Heart left ventricle (tissue), 16 donors: ENCODE measurements at regions not wholly inside any gene's neighbourhood (a gene's known extent, or its start where the extent isn't known, plus 50 kb on each side); places are given as distances from the start of the nearest gene placed in this dataset.

Experiments
- ATAC-seq, 4 donors: fragments of 200-7000 bp; cut with Tn5 transposase; one replicate each; pipeline ENCODE4 v1.9.1; 2020 to 2022; ENCODE audit warnings: moderate library complexity in 4 of 4, mild to moderate bottlenecking in 3 of 4, moderate number of reproducible peaks in 1 of 4
- DNase-seq, 5 donors: peaks; one replicate each; pipeline ENCODE4 v3.0.0-alpha.2; 2020
- H3K27ac ChIP-seq, 12 donors: fragments of 200-600 bp; sonication (generic) in 4 of 12; one replicate each; pipeline versions ENCODE4 v1.5.0 to v1.8.0; 2016 to 2022; ENCODE audit warnings: mild to moderate bottlenecking in 2 of 12
- H3K27me3 ChIP-seq, 9 donors: fragments of 200-600 bp; sonication (generic) in 2 of 9; one replicate each; pipeline versions ENCODE4 v1.5.1 to v1.8.0; 2016 to 2022; ENCODE audit warnings: mild to moderate bottlenecking in 3 of 9
- H3K36me3 ChIP-seq, 9 donors: fragments of 200-600 bp; sonication (generic) in 2 of 9; one replicate each; pipeline versions ENCODE4 v1.5.0 to v1.8.0; 2018 to 2022; ENCODE audit warnings: mild to moderate bottlenecking in 2 of 9
- H3K4me1 ChIP-seq, 12 donors: fragments of 200-600 bp; sonication (generic) in 4 of 12; one replicate each; pipeline versions ENCODE4 v1.5.0 to v1.8.0; 2016 to 2022; ENCODE audit warnings: mild to moderate bottlenecking in 3 of 12
- H3K4me3 ChIP-seq, 12 donors: fragments of 200-600 bp; sonication (generic) in 4 of 12; one replicate each; pipeline versions ENCODE4 v1.5.0 to v1.8.0; 2017 to 2022; ENCODE audit warnings: mild to moderate bottlenecking in 9 of 12, moderate library complexity in 4 of 12
- H3K9me3 ChIP-seq, 12 donors: fragments of 200-600 bp; sonication (generic) in 4 of 12; one replicate each; pipeline versions ENCODE4 v1.5.0 to v1.8.0; 2016 to 2022; ENCODE audit warnings: mild to moderate bottlenecking in 1 of 12
- CTCF ChIP-seq, 12 donors: fragments of 200-600 bp; sonication (generic) in 4 of 12; IDR thresholded peaks; one replicate each; pipeline versions ENCODE4 v1.5.0 to v1.8.0; 2018 to 2022; ENCODE audit warnings: antibody characterized with exemption in 12 of 12, mild to moderate bottlenecking in 5 of 12
- POLR2A ChIP-seq, 2 donors: fragments of 450-650 bp; IDR thresholded peaks; one replicate each; pipeline ENCODE4 v1.6.1; 2017; ENCODE audit warnings: antibody characterized with exemption in 2 of 2, mild to moderate bottlenecking in 2 of 2, moderate library complexity in 2 of 2
- WGBS, 4 donors: extraction: QIAGEN DNeasy Blood & Tissue Kit in 2 of 4; methylation state at CpG; one replicate each; pipeline versions ENCODE4 v1.1.5 to v1.1.7; 2013 to 2018; 5-methylcytosine and 5-hydroxymethylcytosine counted together
- intact Hi-C, 10 donors: fragments of 100-400 bp; cut with DNase I; formaldehyde crosslinking; loops; one replicate each; pipeline versions ENCODE4 v1.11.1 to v1.14.2; 2022
- donor health status: ischemic (EF 13 %, LVEDD 7.1; RV severe dilation, severe dysfunction).
- donor health status: healthy with polysubstance abuse.
- donor health status: DM: no; HTN: yes; CAD: no.
- donor health status: DM: no; HTN: no; CAD: no.
- donor health status: ischemic (EF 25% LVEDD 6.9; RV normal size, moderate dysfunction).
- donor health status: ischemic (EF 25% LVEDD 5.7; RV mildly dilated, moderate dysfunction).
- donor health status: healthy.
- donor health status: DM: yes; HTN: yes; CAD: no.
- donor health status: ischemic (EF 35%, LVEDD 5.7; RV mildly dilated, moderate dysfunction).
- donor health status: nonischemic (EF 11% LVEDD 7.7; RV severe dilation, severe dysfunction).
- donor health status: DM: yes; HTN: yes; CAD: no.
- donor health status: PGD.
- donor health status: ischemic (EF 29% LVEDD 5.4; RV normal size, mild dysfunction).
- donor health status: nonischemic (EF 23%, LVEDD 6.1; RV moderate dilation, normal function).

- intact Hi-C loops, result loop anchor here in 8 of 10 donors (10.0 kb wide), 1 partner anchor 804 kb away; no protein-coding TSS in a partner anchor
- 71 to 80% (median 78%) methylated on average over 1 of the region's 1 CpG for WGBS, 4 donors
- Histone ChIP-seq H3K27me3 (no peaks in the 10 kb centered on the region), H3K9me3 (no peaks in the 10 kb centered on the region), H3K4me1 (no peaks in the 10 kb centered on the region), H3K4me3 (no peak overlapping the region), H3K27ac (no peak overlapping the region), H3K36me3 (no peaks in the 10 kb centered on the region)
- ATAC-seq (no peak), DNase-seq (no peak)
- no peak for TF ChIP-seq POLR2A (IDR thresholded peaks at IDR 0.05)
- TF ChIP-seq CTCF (IDR thresholded peaks at IDR 0.05), result no peak
These were observed 87.9 kb upstream of the KCNH8 start for GRCh38 chr3:19060404-19060803.

DNA sequence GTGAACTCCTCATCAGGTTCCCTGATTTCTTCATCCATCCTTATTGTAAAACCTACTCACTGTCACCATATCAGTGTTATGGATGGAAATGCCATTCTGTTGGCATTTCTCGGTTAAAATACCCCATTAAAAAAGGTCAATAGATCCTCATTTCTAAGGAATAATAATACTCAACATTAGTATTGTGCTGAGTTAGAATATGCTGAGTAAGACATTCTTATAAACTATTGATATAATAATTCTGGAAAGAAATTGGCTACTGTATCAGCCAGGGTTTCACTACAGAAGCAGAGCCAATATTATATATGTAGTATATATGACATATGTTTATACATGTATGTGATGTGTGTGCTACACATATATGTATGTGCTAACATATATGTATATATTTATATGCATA, 95.4 kb upstream of the KCNH8 start:
- Histone ChIP-seq H3K27ac (no peak overlapping the region), H3K27me3 (no peaks in the 10 kb centered on the region), H3K36me3 (no peaks in the 10 kb centered on the region), H3K4me1 (no peaks in the 10 kb centered on the region), H3K9me3 (no peaks in the 10 kb centered on the region), H3K4me3 (no peak overlapping the region)
- ATAC-seq (no peak), DNase-seq (no peak)
- WGBS, 4 donors, result 85 to 91% (median 86%) methylated on average over 1 of the region's 1 CpG
- intact Hi-C loops, result no loop called here
- TF ChIP-seq POLR2A (IDR thresholded peaks at IDR 0.05), result no peak
- TF ChIP-seq CTCF (IDR thresholded peaks at IDR 0.05), result no peak

GRCh38 chr3:19046440-19046839, 101.9 kb upstream of the KCNH8 start:
- intact Hi-C loops, result no loop called here
- no peak overlapping the region for H3K4me3 ChIP-seq
- TF ChIP-seq CTCF (IDR thresholded peaks at IDR 0.05) (peak in 6 of 12 donors; percentile 14 to 34 (median 26)), POLR2A (IDR thresholded peaks at IDR 0.05) (no peak)
- no peak for DNase-seq
- no peaks in the 10 kb centered on the region for H3K9me3 ChIP-seq
- no peaks in the 10 kb centered on the region for H3K4me1 ChIP-seq
- no peak for ATAC-seq
- H3K27me3 ChIP-seq, result no peaks in the 10 kb centered on the region
- H3K27ac ChIP-seq, result no peak overlapping the region
- 56 to 75% (median 67%) methylated on average over 1 of the region's 1 CpG for WGBS, 4 donors
- H3K36me3 ChIP-seq, result no peaks in the 10 kb centered on the region

- H3K27me3 ChIP-seq, result no peaks in the 10 kb centered on the region
- peaks cover 0 to 10% (median 0%) of the 10 kb centered on the region in 12 donors for H3K9me3 ChIP-seq
- no peak overlapping the region for H3K27ac ChIP-seq
- intact Hi-C loops, result no loop called here
- peak in 1 of 4 donors; percentile 41 for ATAC-seq
- peak in 6 of 12 donors; percentile 7 to 34 (median 18) for TF ChIP-seq CTCF (IDR thresholded peaks at IDR 0.05)
- TF ChIP-seq POLR2A (IDR thresholded peaks at IDR 0.05), result no peak
- DNase-seq, result no peak
- WGBS, 4 donors, result 40 to 48% (median 42%) methylated on average over 4 of the region's 4 CpGs
- H3K4me1 ChIP-seq, result no peaks in the 10 kb centered on the region
- no peaks in the 10 kb centered on the region for H3K36me3 ChIP-seq
- no peak overlapping the region for H3K4me3 ChIP-seq
These were observed 117.8 kb upstream of the KCNH8 start for GRCh38 chr3:19030522-19030839.
